ENCODE measurements at regions not wholly inside any gene's neighbourhood (a gene's known extent, or its start where the extent isn't known, plus 50 kb on each side); places are given as distances from the start of the nearest gene placed in this dataset.
"Not testable (repeated sequence)": the region's sequence is repeated elsewhere in the genome, so short reads cannot be mapped to it uniquely, and the experiment has no call there.

DNA sequence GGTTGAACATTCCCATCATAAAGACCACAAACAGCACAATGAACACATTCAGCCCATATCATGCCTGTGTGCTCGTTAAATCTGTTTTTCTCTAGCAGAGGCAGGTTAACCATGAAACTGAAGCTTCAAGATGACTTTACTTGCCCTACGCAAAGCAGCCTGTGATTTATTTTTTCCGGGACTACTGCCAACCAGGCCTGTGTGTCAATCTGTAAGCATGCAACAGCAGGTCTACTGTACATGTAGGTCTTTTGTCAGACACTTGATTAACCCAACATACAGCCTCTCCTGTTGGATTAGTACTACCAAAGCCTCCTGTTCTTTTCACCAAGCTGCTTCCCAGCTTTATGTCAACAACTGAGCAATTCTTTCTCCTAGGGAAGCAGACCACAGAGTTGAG is 85.5 kb upstream of the ACSL1 start:
- intact Hi-C loops (cut with DNase I; ENCODE audit: low total_unique reads): no loop called here
- no peak for DNase-seq
- Histone ChIP-seq H3K4me1 (peaks cover 0 to 11% (median 4%) of the 10 kb centered on the region in 6 donors), H3K9me3 (peaks cover 0 to 39% (median 28%) of the 10 kb centered on the region in 8 donors), H3K27me3 (replicated peaks in 1 of 7) (no peaks in the 10 kb centered on the region), H3K4me3 (no peak overlapping the region), H3K27ac (no peak overlapping the region), H3K36me3 (no peaks in the 10 kb centered on the region)
- TF ChIP-seq POLR2A (IDR thresholded peaks at IDR 0.05): no peak
- WGBS, 5 donors: 78 to 93% (median 87%) methylated on average over 3 of the region's 3 CpGs

DNA sequence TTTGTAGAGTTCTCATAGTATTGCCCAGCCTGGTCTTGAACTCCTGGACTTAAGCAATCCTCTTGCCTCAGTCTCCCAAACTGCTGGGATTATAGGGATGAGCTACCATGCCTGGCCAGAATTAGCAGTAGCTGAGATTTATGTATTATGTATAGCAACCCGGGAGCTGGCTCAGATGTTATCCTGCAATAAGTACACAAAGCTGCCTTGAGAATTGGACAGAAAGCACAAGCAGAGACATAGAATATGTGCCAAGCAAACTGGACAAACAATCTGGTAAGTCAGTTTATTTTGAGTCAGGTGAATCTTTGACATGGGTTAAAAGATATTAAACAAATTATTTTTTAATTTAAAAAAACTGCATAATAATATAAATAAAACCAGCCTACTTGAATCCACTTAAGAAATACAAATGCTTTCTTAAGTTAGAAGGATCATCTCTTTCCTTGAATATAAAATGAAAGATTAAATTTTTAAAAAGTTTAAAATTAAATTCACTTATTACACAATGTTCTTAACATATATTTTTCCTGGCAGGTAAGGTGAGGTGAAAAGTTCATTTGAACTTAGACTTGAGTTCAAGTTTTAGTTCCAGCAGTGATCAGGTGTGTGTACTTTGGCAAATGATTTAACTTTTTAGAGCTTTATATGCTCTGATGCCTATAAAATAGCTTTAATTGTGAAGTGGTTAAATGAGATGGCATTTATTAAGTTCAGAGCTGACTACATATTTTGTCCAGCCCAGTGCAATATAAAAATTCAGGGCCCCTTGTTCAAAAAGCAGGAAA is 87.8 kb upstream of the ACSL1 start:
- Histone ChIP-seq H3K9me3 (peaks cover 0 to 39% (median 28%) of the 10 kb centered on the region in 8 donors), H3K36me3 (no peaks in the 10 kb centered on the region), H3K27ac (no peak overlapping the region), H3K4me1 (no peaks in the 10 kb centered on the region), H3K27me3 (replicated peaks in 1 of 7) (no peaks in the 10 kb centered on the region), H3K4me3 (no peak overlapping the region)
- TF ChIP-seq POLR2AphosphoS5 (IDR thresholded peaks at IDR 0.05): no peak
- no peak for TF ChIP-seq POLR2A (IDR thresholded peaks at IDR 0.05)
- TF ChIP-seq, protein P1, sequence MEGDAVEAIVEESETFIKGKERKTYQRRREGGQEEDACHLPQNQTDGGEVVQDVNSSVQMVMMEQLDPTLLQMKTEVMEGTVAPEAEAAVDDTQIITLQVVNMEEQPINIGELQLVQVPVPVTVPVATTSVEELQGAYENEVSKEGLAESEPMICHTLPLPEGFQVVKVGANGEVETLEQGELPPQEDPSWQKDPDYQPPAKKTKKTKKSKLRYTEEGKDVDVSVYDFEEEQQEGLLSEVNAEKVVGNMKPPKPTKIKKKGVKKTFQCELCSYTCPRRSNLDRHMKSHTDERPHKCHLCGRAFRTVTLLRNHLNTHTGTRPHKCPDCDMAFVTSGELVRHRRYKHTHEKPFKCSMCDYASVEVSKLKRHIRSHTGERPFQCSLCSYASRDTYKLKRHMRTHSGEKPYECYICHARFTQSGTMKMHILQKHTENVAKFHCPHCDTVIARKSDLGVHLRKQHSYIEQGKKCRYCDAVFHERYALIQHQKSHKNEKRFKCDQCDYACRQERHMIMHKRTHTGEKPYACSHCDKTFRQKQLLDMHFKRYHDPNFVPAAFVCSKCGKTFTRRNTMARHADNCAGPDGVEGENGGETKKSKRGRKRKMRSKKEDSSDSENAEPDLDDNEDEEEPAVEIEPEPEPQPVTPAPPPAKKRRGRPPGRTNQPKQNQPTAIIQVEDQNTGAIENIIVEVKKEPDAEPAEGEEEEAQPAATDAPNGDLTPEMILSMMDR (IDR thresholded peaks at IDR 0.05 in 8 of 11, conservative IDR thresholded peaks at IDR 0.05 in 3 of 11): no peak
- no peak for DNase-seq
- WGBS, 5 donors: 91 to 100% (median 93%) methylated on average over 1 of the region's 1 CpG
- intact Hi-C loops (cut with DNase I; ENCODE audit: low total_unique reads): no loop called here

DNA sequence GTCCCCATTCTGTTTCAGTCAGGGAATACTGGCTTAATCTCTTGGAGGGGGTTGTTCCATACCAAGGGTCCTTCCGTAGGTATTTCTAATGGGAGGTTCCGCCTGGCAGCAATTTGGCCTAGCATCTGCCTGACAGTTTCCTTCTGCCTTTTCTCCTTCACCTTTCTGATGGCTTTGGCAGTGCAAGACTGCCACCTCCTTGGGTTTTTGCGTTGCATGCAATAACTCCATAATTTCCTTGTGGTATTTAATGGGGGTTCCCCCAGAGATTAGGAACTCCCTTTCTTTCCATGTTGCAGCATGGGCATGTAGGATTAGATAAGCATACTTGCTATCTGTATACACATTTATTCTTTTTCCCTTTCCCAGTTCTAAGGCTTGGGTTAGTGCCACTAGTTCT is 93.0 kb upstream of the ACSL1 start:
- H3K4me3 ChIP-seq; H3K27me3 ChIP-seq (replicated peaks in 1 of 7); H3K27ac ChIP-seq; H3K4me1 ChIP-seq; DNase-seq; H3K36me3 ChIP-seq; intact Hi-C loops (cut with DNase I; ENCODE audit: low total_unique reads): not testable (repeated sequence)
- 73 to 92% (median 80%) methylated on average over 3 of the region's 3 CpGs for WGBS, 5 donors
- peaks cover 0 to 21% (median 3%) of the 10 kb centered on the region in 8 donors for H3K9me3 ChIP-seq

DNA sequence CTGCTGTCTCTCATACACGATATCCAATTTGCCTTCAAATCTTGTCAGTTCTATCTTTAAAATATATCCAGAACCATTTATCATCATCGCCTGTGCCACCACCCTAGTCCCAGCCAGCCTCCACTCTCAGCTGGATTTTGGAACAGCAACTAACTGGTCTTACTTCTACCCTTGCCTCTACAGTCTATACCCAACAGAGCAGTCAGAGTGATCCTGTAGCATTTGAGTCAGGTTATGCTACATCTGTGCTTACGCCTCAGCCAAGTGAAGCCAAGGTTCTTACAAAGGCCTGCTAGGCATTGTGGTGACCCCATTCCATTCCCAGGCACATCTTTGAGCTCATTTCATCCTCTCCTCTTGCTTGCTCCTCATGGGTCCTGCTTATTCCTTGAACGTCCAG is 95.7 kb upstream of the ACSL1 start:
- intact Hi-C loops (cut with DNase I; ENCODE audit: low total_unique reads): no loop called here
- no peak overlapping the region for H3K4me3 ChIP-seq
- no peaks in the 10 kb centered on the region for H3K4me1 ChIP-seq
- H3K36me3 ChIP-seq: no peaks in the 10 kb centered on the region
- H3K9me3 ChIP-seq: peaks cover 0 to 6% (median 0%) of the 10 kb centered on the region in 8 donors
- DNase-seq: no peak
- H3K27me3 ChIP-seq (replicated peaks in 1 of 7): no peaks in the 10 kb centered on the region
- 81 to 95% (median 93%) methylated on average over 4 of the region's 4 CpGs for WGBS, 5 donors
- no peak overlapping the region for H3K27ac ChIP-seq
- TF ChIP-seq POLR2A (IDR thresholded peaks at IDR 0.05) (no peak), POLR2AphosphoS5 (IDR thresholded peaks at IDR 0.05) (no peak)
- TF ChIP-seq, protein P1 (IDR thresholded peaks at IDR 0.05 in 8 of 11, conservative IDR thresholded peaks at IDR 0.05 in 3 of 11): no peak

DNA sequence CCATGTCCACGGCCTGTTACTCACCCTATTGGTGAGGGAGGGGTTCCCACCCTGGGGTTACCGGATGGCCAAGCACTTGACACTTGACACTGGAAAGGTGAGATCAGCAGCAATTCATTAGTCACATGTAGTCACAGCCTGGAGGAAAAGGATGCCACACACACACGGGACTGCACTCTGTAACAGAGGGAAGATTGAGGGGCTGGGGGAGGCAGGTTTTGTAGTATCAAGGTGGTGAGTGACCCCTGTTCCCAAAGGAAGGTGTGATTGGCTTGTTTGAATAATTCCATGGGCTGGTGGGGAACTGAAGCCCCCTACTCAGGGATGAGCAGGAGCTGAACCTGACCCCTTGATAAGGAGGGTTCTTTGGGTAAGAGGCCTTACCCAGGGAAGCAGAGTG is 96.0 kb upstream of the HELT start:
- intact Hi-C loops (cut with DNase I; ENCODE audit: low total_unique reads): no loop called here
- TF ChIP-seq, protein P1 (IDR thresholded peaks at IDR 0.05 in 8 of 11, conservative IDR thresholded peaks at IDR 0.05 in 3 of 11): no peak

More for the DNA sequence above, 96.0 kb upstream of the HELT start:
- WGBS, 5 donors: 83 to 89% (median 86%) methylated on average over 3 of the region's 3 CpGs
- Histone ChIP-seq H3K4me3 (no peak overlapping the region), H3K36me3 (no peaks in the 10 kb centered on the region), H3K4me1 (no peaks in the 10 kb centered on the region), H3K9me3 (peaks cover 0 to 11% (median 5%) of the 10 kb centered on the region in 8 donors), H3K27ac (no peak overlapping the region), H3K27me3 (replicated peaks in 1 of 7) (no peaks in the 10 kb centered on the region)
- DNase-seq: no peak
